WTC11 (cell line): ENCODE measurements at regions not wholly inside any gene's neighbourhood (a gene's known extent, or its start where the extent isn't known, plus 50 kb on each side); places are given as distances from the start of the nearest gene placed in this dataset.

ENCODE experiments used
- ATF6 ChIP-seq: sonication (generic); formaldehyde crosslinking; IDR thresholded peaks from 2 replicates; pipeline ENCODE4 v1.8.1; 2023; ENCODE audit warnings: mild to moderate bottlenecking, missing genetic modification reagents
- CREB1 ChIP-seq: sonication (generic); formaldehyde crosslinking; IDR thresholded peaks from 2 replicates; pipeline ENCODE4 v1.8.0; 2023; ENCODE audit warnings: mild to moderate bottlenecking, missing genetic modification reagents
- CTCF ChIP-seq: fragments of 200-600 bp; IDR thresholded peaks from 2 replicates; pipeline ENCODE4 v1.8.0; 2022; ENCODE audit warnings: antibody characterized with exemption
- ESRRA ChIP-seq: sonication (generic); formaldehyde crosslinking; IDR thresholded peaks from 2 replicates; pipeline ENCODE4 v1.8.1; 2022; ENCODE audit warnings: mild to moderate bottlenecking, missing genetic modification reagents, borderline replicate concordance
- FOXP4 ChIP-seq: sonication (generic); formaldehyde crosslinking; IDR thresholded peaks from 2 replicates; pipeline ENCODE4 v1.8.0; 2022; ENCODE audit warnings: mild to moderate bottlenecking, missing genetic modification reagents
- HMGXB4 ChIP-seq: sonication (generic); formaldehyde crosslinking; IDR thresholded peaks from 2 replicates; pipeline ENCODE4 v1.8.1; 2023; ENCODE audit warnings: mild to moderate bottlenecking, moderate library complexity, missing genetic modification reagents
- IRF1 ChIP-seq: sonication (generic); formaldehyde crosslinking; IDR thresholded peaks from 2 replicates; pipeline ENCODE4 v1.8.0; 2023; ENCODE audit warnings: missing genetic modification reagents
- NFATC4 ChIP-seq: fragments of 250-450 bp; sonication (Bioruptor Pico); IDR thresholded peaks from 2 replicates; pipeline ENCODE4 v1.9.0; 2021; ENCODE audit warnings: mild to moderate bottlenecking
- SP1 ChIP-seq: sonication (generic); formaldehyde crosslinking; conservative IDR thresholded peaks from 2 replicates; pipeline ENCODE4 v1.8.1; 2022; ENCODE audit warnings: missing genetic modification reagents
- TCF7 ChIP-seq: sonication (generic); formaldehyde crosslinking; IDR thresholded peaks from 2 replicates; pipeline ENCODE4 v1.8.0; 2022; ENCODE audit warnings: mild to moderate bottlenecking, low read depth, missing genetic modification reagents, moderate library complexity
- ZBTB21 ChIP-seq: sonication (generic); formaldehyde crosslinking; IDR thresholded peaks from 2 replicates; pipeline ENCODE4 v1.8.1; 2023; ENCODE audit warnings: mild to moderate bottlenecking, missing genetic modification reagents, borderline replicate concordance
- TF ChIP-seq, protein P1 (sequence below): fragments of 250-450 bp; sonication (Bioruptor Pico); IDR thresholded peaks from 2 replicates; pipeline ENCODE4 v1.9.0; 2021; ENCODE audit warnings: mild to moderate bottlenecking

- no peak for TF ChIP-seq SP1 (CRISPR knock-in tag)
- no peak for TF ChIP-seq FOXP4 (CRISPR knock-in tag)
- TF ChIP-seq CTCF = no peak
- no peak for TF ChIP-seq CREB1 (CRISPR knock-in tag)
- TF ChIP-seq, protein P1, sequence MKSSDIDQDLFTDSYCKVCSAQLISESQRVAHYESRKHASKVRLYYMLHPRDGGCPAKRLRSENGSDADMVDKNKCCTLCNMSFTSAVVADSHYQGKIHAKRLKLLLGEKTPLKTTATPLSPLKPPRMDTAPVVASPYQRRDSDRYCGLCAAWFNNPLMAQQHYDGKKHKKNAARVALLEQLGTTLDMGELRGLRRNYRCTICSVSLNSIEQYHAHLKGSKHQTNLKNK = no peak
- TF ChIP-seq HMGXB4 (CRISPR knock-in tag) = no peak
- no peak for TF ChIP-seq TCF7 (CRISPR knock-in tag)
- no peak for TF ChIP-seq IRF1
- no peak for TF ChIP-seq ZBTB21
- TF ChIP-seq ATF6 = no peak
- TF ChIP-seq NFATC4 (CRISPR knock-in tag) = no peak
- TF ChIP-seq ESRRA (CRISPR knock-in tag) = no peak
Measured at GRCh38 chr4:96103086-96103485, 263.2 kb downstream of the PDHA2 start.
